ENCODE measurements at regions not wholly inside any gene's neighbourhood (a gene's known extent, or its start where the extent isn't known, plus 50 kb on each side); places are given as distances from the start of the nearest gene placed in this dataset.
"Not testable (repeated sequence)": the region's sequence is repeated elsewhere in the genome, so short reads cannot be mapped to it uniquely, and the experiment has no call there.

DNA sequence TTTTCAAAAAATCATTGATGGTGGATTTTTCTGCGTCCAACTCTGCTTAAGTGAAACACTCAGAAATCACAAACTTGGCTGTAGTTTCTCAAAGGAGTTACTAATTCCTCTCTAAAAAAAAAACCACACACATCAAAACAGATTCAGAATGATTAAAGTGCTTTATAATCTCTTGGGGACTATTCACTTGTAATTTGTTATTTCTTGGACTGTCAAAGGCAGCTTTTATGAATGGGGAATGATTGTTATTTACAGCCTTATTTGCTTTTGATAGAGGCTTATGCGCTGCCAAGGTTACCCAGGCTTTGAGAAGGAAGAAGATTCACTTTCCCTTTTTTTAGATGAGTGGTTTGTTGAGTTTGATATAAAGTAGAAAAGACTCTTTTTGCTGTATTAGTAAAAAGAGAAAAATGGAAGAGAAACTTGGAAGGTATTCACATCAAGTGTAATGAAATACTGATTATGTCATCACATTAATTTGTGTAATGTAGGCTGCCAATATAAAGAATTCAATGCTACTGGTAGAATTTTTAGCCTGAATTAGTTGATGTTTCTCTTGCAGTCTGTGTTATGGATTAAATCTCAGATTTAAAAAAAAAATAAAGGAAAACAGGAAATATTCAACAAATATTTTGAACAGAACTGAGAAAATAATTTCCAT lies 381.0 kb upstream of the SASH1 start:
- H3K4me3 ChIP-seq (ENCODE audit: low read depth, low read length), result no peak overlapping the region
- FAIRE-seq (no peak), DNase-seq (ENCODE audit: low read depth) (no peak)
- no peaks in the 10 kb centered on the region for H3K27me3 ChIP-seq (ENCODE audit: control insufficient read depth, insufficient read depth, low read length)
- H3K36me3 ChIP-seq (ENCODE audit: control insufficient read depth, insufficient read depth, low read length), result no peaks in the 10 kb centered on the region
- TF ChIP-seq, protein P1, sequence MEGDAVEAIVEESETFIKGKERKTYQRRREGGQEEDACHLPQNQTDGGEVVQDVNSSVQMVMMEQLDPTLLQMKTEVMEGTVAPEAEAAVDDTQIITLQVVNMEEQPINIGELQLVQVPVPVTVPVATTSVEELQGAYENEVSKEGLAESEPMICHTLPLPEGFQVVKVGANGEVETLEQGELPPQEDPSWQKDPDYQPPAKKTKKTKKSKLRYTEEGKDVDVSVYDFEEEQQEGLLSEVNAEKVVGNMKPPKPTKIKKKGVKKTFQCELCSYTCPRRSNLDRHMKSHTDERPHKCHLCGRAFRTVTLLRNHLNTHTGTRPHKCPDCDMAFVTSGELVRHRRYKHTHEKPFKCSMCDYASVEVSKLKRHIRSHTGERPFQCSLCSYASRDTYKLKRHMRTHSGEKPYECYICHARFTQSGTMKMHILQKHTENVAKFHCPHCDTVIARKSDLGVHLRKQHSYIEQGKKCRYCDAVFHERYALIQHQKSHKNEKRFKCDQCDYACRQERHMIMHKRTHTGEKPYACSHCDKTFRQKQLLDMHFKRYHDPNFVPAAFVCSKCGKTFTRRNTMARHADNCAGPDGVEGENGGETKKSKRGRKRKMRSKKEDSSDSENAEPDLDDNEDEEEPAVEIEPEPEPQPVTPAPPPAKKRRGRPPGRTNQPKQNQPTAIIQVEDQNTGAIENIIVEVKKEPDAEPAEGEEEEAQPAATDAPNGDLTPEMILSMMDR (IDR thresholded peaks at IDR 0.05; ENCODE audit: insufficient read depth, low read length, severe bottlenecking), result no peak

DNA sequence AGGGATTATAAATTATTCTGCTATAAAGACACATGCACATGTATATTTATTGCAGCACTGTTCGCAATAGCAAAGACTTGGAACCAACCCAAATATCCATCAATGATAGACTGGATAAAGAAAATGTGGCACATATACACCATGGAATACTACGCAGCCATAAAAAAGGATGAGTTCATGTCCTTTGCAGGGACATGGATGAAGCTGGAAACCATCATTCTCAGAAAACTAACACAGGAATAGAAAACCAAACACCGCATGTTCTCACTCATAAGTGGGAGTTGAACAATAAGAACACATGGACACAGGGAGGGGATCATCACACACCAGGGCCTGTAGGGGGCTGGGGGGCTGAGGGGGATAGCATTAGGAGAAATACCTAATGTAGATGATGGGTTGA lies 377.2 kb upstream of the SASH1 start:
- not testable (repeated sequence) for DNase-seq (ENCODE audit: low read depth); H3K36me3 ChIP-seq (ENCODE audit: control insufficient read depth, insufficient read depth, low read length); H3K27me3 ChIP-seq (ENCODE audit: control insufficient read depth, insufficient read depth, low read length); FAIRE-seq; H3K4me3 ChIP-seq (ENCODE audit: low read depth, low read length)

DNA sequence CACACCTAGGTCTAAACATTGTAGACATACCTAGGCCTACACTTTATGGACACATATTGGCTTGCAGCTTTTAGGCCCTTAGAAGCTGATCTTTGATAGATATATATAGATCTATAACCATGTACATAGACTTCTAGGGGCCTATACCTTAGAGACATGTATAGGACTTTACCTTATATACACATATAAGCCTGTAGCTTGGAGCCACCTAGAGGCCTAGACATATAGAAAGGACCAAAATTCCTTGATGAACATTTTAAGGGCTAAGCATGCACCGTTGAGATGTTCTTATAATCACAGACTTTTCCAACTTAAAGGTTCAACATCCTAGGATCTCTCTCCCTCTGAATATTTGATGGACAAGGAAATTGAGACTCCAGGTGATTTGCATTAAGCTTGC lies 371.7 kb upstream of the SASH1 start:
- Histone ChIP-seq H3K27me3 (ENCODE audit: control insufficient read depth, insufficient read depth, low read length) (no peaks in the 10 kb centered on the region), H3K36me3 (ENCODE audit: control insufficient read depth, insufficient read depth, low read length) (no peaks in the 10 kb centered on the region), H3K4me3 (ENCODE audit: low read depth, low read length) (no peak overlapping the region)
- TF ChIP-seq, protein P1 (IDR thresholded peaks at IDR 0.05; ENCODE audit: insufficient read depth, low read length, severe bottlenecking), result peak; percentile 45
- FAIRE-seq, result no peak
- peak; percentile 53 for DNase-seq (ENCODE audit: low read depth)

DNA sequence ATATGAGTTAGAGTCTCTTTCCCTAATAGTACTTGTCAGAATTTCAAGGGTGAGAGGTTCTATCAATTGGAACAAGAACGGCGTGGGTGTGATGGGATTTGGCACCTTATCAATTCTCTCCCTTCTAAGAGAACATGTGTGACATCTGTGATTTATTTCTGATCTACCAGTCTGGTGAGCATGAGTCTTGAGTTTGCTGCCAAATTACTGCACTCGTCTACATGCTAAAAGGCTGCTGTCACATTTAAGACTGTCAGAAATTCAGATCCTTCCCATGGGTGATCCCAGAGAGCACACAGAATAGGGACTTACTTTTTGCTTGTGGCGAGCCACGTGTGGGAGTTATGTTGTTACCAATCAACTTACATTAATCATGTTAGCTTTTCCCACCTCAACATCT lies 370.2 kb upstream of the SASH1 start:
- TF ChIP-seq, protein P1 (IDR thresholded peaks at IDR 0.05; ENCODE audit: insufficient read depth, low read length, severe bottlenecking), result no peak
- DNase-seq (ENCODE audit: low read depth) (no peak), FAIRE-seq (no peak)
- Histone ChIP-seq H3K4me3 (ENCODE audit: low read depth, low read length) (no peak overlapping the region), H3K36me3 (ENCODE audit: control insufficient read depth, insufficient read depth, low read length) (no peaks in the 10 kb centered on the region), H3K27me3 (ENCODE audit: control insufficient read depth, insufficient read depth, low read length) (no peaks in the 10 kb centered on the region)

DNA sequence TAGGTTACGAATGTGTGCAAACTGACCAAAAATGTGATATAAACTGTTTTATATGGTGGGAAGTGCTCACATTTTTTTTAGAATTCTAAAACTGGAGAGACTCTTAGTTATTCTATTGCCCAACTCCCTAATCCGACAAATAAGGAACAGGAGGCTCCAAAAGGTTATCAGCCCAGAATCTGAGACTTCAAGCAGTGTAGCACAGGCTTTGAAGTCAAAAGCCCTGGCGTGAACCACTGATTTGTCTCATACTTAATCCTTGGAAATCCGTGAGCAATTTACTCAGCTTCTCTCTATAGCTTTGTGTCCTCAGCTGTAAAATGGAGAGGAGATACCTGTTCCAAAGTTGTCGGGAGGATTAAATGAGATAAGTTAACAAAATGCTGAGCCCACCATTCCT lies 368.8 kb upstream of the SASH1 start:
- DNase-seq (ENCODE audit: low read depth) (no peak), FAIRE-seq (no peak)
- Histone ChIP-seq H3K27me3 (ENCODE audit: control insufficient read depth, insufficient read depth, low read length) (no peaks in the 10 kb centered on the region), H3K36me3 (ENCODE audit: control insufficient read depth, insufficient read depth, low read length) (no peaks in the 10 kb centered on the region), H3K4me3 (ENCODE audit: low read depth, low read length) (no peak overlapping the region)
- TF ChIP-seq, protein P1 (IDR thresholded peaks at IDR 0.05; ENCODE audit: insufficient read depth, low read length, severe bottlenecking), result no peak

DNA sequence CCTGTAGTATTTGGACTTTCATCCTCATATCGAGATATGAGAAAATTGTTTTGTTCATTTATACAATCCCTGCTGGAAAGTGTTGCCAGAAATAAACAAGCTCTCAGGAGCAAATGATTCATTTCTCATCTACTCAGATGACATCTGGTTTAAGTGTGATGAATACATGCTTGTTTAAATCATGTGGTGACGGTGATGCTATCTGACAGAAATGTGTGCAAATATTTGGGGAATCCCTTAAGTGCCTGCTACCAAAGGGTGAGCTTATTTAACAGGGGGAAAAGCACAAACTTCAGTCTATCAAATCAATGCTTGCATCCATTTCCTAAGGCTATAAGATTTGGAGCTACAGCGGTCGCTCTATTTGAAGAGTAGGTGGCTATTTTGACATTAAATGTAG lies 368.3 kb upstream of the SASH1 start:
- DNase-seq (ENCODE audit: low read depth), result peak; percentile 90
- Histone ChIP-seq H3K27me3 (ENCODE audit: control insufficient read depth, insufficient read depth, low read length) (no peaks in the 10 kb centered on the region), H3K36me3 (ENCODE audit: control insufficient read depth, insufficient read depth, low read length) (no peaks in the 10 kb centered on the region), H3K4me3 (ENCODE audit: low read depth, low read length) (no peak overlapping the region)
- TF ChIP-seq, protein P1 (IDR thresholded peaks at IDR 0.05; ENCODE audit: insufficient read depth, low read length, severe bottlenecking), result no peak
- FAIRE-seq, result no peak

All from bronchial epithelial cell (primary cell).